Testis (tissue), 2 donors: ENCODE measurements at regions not wholly inside any gene's neighbourhood (a gene's known extent, or its start where the extent isn't known, plus 50 kb on each side); places are given as distances from the start of the nearest gene placed in this dataset.

Source experiments
- DNase-seq: peaks from one replicate; pipeline ENCODE4 v3.0.0-alpha.2; 2019
- H3K27ac ChIP-seq, 2 donors: fragments of 200-600 bp; sonication (generic); one replicate each; pipeline ENCODE4 v1.5.1; 2019
- H3K27me3 ChIP-seq: fragments of 200-600 bp; sonication (generic); one replicate; pipeline ENCODE4 v1.5.1; 2019
- H3K36me3 ChIP-seq: fragments of 200-600 bp; sonication (generic); one replicate; pipeline ENCODE4 v1.5.1; 2017; ENCODE audit warnings: low read depth; ENCODE audit errors: missing control alignments
- H3K4me1 ChIP-seq: fragments of 200-600 bp; sonication (generic); one replicate; pipeline ENCODE4 v1.5.1; 2019
- H3K4me3 ChIP-seq, 2 donors: fragments of 200-600 bp; sonication (generic); one replicate each; pipeline ENCODE4 v1.5.1; 2017 to 2019
- H3K9me3 ChIP-seq: fragments of 200-600 bp; sonication (generic); one replicate; pipeline ENCODE4 v1.5.1; 2017
- CTCF ChIP-seq, 3 experiments: fragments of 450-650 bp in 2 of 3; fragments of 200-600 bp in 1 of 3; sonication (generic) in 1 of 3; IDR thresholded peaks; one replicate each; pipeline ENCODE4 v1.5.1; 2016 to 2019; ENCODE audit warnings: antibody characterized with exemption in 3 of 3, mild to moderate bottlenecking in 2 of 3, moderate library complexity in 1 of 3
- POLR2A ChIP-seq: fragments of 450-650 bp; IDR thresholded peaks from one replicate; pipeline ENCODE4 v1.6.1; 2017; ENCODE audit warnings: antibody characterized with exemption, mild to moderate bottlenecking, moderate library complexity
- WGBS, 2 donors: methylation state at CpG; one replicate each; pipeline ENCODE4 v1.1.5; 2018; 5-methylcytosine and 5-hydroxymethylcytosine counted together
- intact Hi-C: fragments of 100-400 bp; cut with DNase I; formaldehyde crosslinking; loops from one replicate; pipeline ENCODE4 v1.15.1; 2023; ENCODE audit warnings: low total_unique reads
- small RNA-seq, 2 donors: library from RNA; depleted of rRNA; stranded (forward); fragments of <200 nt; gene quantifications; one replicate each; pipeline ENCODE3, GENCODE V24; 2016

GRCh38 chr20:24040896-24041459 is 52.4 kb upstream of the GGTLC1 start:
- Histone ChIP-seq H3K4me1 (no peaks in the 10 kb centered on the region), H3K27me3 (no peaks in the 10 kb centered on the region), H3K27ac (no peak overlapping the region), H3K36me3 (no peaks in the 10 kb centered on the region), H3K4me3 (no peak overlapping the region), H3K9me3 (no peaks in the 10 kb centered on the region)
- no peak for DNase-seq
- WGBS, 2 donors = 50 to 73% methylated on average over 1 of the region's 1 CpG
- intact Hi-C loops = no loop called here
- TF ChIP-seq POLR2A = no peak
- TF ChIP-seq CTCF (IDR thresholded peaks at IDR 0.05) = no peak

- Histone ChIP-seq H3K27ac (no peak overlapping the region), H3K4me1 (no peaks in the 10 kb centered on the region), H3K36me3 (no peaks in the 10 kb centered on the region), H3K9me3 (no peaks in the 10 kb centered on the region), H3K4me3 (no peak overlapping the region), H3K27me3 (no peaks in the 10 kb centered on the region)
- TF ChIP-seq CTCF (IDR thresholded peaks at IDR 0.05) = no peak
- TF ChIP-seq POLR2A = no peak
- DNase-seq = no peak
- WGBS, 2 donors = 83% methylated on average over 3 of the region's 3 CpGs
- intact Hi-C loops = no loop called here
Observed at GRCh38 chr20:24039196-24039595, 50.6 kb upstream of the GGTLC1 start.

Small RNA genes in the stretch of these regions (small RNA-seq; reads per million reads assigned to genes)
- 0 reads per million in 2 donors for gene RNU1-23P
